GM13977 (cell line): ENCODE measurements at regions not wholly inside any gene's neighbourhood (a gene's known extent, or its start where the extent isn't known, plus 50 kb on each side); places are given as distances from the start of the nearest gene placed in this dataset.

Experiments used
- DNase-seq: peaks from one replicate; pipeline ENCODE4 v3.0.0; 2012; ENCODE audit warnings: low spot score
- CTCF ChIP-seq: IDR thresholded peaks from 2 replicates; pipeline ENCODE4 v1.5.1; 2012; ENCODE audit warnings: mild to moderate bottlenecking, control low read depth; ENCODE audit not compliant: insufficient read depth; ENCODE audit errors: extremely low read depth, missing control alignments
- in situ Hi-C: fragments of 300-500 bp; cut with MboI; formaldehyde crosslinking; loops from one replicate; pipeline ENCODE4 v1.12.0; 2022; ENCODE audit warnings: low sequenced_read_pairs, low pct_unique_long_range_greater_than_20kb, mixed read lengths, inconsistent platforms; ENCODE audit not compliant: unreplicated experiment

- in situ Hi-C loops, result no loop called here
- TF ChIP-seq CTCF, result no peak
- no peak for DNase-seq
Observed at GRCh38 chr13:34294483-34295129, 476.7 kb downstream of the RFC3 start.

GRCh38 chr13:34300559-34300958 is 482.6 kb downstream of the RFC3 start:
- DNase-seq, result no peak
- in situ Hi-C loops, result no loop called here
- TF ChIP-seq CTCF, result no peak

- no peak for TF ChIP-seq CTCF
- in situ Hi-C loops, result no loop called here
- DNase-seq, result no peak
Observed at GRCh38 chr13:34302596-34302995, 484.6 kb downstream of the RFC3 start.

- no peak for TF ChIP-seq CTCF
Observed at GRCh38 chr13:34303346-34303745, 485.4 kb downstream of the RFC3 start.

GRCh38 chr13:34307607-34308006 is 489.7 kb downstream of the RFC3 start:
- DNase-seq, result no peak
- in situ Hi-C loops, result no loop called here

More at GRCh38 chr13:34303346-34303745, 485.4 kb downstream of the RFC3 start:
- in situ Hi-C loops, result no loop called here
- DNase-seq, result no peak

GRCh38 chr13:34308725-34309124 is 490.8 kb downstream of the RFC3 start:
- in situ Hi-C loops, result no loop called here
- TF ChIP-seq CTCF, result no peak
- no peak for DNase-seq

More at GRCh38 chr13:34307607-34308006, 489.7 kb downstream of the RFC3 start:
- TF ChIP-seq CTCF, result no peak
